GM21367 (cell line): ENCODE measurements at regions not wholly inside any gene's neighbourhood (a gene's known extent, or its start where the extent isn't known, plus 50 kb on each side); places are given as distances from the start of the nearest gene placed in this dataset.
A peak's percentile ranks its signal among the peaks of the same experiment; 100 is the strongest.
"Not testable (repeated sequence)": the region's sequence is repeated elsewhere in the genome, so short reads cannot be mapped to it uniquely, and the experiment has no call there.

Experiments
- ATAC-seq: cut with Tn5 transposase; IDR thresholded peaks from one replicate; pipeline ENCODE4 v1.9.1; 2021; ENCODE audit not compliant: unreplicated experiment

DNA sequence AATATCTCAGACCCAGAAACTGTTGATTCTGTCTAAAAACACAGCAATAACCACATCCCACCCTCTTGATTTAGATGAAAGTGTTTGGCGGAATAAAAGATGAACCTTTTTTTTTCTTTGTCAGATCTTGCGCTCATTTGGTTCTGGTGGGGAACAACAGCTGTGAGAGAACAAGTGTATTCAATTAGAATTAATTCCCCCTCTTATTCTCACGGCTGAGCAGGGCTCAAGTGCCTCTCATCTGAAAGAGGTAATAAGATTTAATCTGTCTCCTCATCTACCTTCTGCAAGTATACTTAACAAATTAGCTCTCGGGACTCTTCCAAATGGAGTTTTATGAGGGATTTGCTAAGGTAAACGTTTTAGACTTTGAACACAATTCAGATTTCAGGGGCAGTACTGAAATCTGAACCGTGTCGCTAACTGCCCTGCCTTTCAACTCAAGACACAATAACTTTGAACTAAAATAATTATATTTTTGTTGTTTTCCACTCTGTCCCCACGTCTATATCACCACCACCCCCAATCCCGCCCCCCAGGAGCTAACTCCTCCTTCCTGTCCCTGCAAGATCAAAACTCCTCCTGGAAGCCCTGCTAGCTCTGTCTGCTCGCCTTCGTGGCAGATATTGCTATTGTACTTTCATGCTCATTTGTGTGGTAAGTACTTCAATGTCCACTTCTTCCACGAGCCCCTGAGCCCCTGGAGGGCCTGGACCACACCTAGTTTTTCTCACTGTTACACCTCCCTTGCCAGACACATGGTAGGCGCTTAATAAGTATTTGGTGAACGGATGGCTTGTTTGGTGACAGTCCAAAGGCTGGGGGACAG is 54.2 kb upstream of the ROPN1B start:
- ATAC-seq: not testable (repeated sequence)

DNA sequence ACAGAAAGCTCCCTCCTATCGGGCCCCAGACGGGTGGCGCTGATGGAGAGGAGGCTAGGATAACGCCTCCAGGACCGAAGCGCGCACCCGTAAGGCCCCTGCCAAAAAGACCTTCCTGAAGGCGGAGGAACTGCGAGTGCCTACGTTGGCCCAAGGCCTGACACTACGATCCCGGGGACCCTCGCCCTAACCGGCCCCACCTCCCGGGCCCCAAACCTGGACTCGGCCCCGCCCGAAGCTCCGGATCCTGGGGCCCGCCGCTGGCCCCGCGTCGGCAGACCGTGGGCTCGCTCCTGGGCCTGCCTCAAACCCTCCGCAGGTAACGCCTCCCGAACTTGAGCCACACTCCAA is 53.6 kb upstream of the ROPN1B start:
- not testable (repeated sequence) for ATAC-seq

DNA sequence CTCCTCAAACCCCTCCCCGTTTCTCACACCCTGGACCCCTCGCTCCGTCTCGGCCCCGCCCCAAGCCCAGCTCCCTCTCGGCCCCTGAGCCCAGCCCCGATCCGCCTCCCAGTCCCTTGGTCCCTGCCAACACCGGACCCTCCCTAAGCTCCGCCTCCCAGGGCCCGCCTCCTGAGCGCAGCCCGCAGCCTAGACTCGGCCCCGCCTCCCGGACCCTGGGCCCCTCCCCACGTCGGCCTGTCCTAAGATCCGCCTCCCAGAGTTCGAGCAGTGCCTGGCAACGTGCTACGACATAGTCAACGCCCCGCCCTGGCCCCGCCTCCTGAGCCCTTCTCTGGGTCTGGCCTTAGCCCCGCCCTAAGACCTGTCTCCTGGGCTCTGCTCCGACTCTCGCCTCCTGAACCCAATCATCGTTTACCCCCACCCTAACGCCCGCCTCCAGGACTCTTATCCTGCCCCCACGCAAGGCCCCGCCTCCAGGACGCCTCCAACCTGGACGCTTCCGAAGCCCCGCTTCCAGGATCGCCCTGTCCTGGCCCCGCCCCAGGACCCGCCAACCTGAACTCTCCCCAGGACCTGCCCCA is 53.1 kb upstream of the ROPN1B start:
- ATAC-seq: peak; percentile 88

DNA sequence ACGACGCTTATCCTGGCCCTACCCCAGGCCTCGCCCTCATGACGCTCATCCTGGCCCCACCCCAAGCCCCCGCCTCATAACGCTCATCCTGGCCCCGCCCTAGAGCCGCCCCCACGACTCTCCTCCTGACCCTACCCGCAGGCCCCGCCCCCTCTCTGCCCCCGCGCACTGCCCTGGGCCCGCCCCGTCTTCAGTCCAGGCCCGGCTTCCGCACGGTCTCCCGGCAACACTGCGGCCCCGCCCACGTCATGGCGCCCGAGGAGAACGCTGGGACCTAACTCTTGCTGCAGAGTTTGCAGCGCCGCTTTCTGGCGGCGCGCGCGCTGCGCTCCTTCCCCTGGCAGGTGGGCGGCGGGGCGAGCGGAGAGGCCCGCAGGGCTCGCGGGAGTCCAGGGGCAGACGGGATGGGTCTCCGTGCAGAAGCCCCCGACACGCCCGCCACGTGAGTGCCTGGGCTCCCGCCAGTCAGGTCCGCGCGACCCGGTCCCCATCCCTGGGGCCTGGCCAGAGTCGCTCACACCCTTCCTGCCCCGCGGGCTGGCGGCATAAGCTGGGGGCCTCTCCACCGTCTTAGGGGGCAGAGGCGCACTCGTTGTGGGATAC is 52.5 kb upstream of the ROPN1B start:
- ATAC-seq: peak; percentile 70

DNA sequence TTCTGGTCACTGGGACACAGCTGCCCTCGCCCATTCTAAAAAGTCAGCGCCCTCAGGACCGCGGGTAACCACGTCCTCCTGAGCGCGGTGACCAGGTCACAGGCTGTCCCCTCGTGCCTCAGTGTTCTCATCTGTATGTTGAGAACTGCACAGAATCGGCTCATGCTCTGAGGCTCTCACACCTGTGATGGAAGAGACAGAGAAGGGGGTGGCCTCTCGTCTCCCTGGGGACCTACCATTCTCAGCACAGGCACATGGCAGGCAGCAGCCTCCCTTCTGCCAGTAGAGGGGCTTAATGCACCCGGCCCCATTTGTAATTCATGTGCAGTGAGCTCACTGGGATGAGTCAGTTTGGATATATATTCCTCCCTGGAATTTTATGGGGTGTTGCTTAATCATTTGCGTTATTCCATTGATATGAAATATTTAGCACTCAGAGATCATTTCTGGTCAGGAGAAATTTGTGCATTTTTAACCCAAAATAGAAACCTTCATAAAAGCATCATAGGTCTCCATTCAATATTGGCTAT is 51.9 kb upstream of the ROPN1B start:
- ATAC-seq: not testable (repeated sequence)

DNA sequence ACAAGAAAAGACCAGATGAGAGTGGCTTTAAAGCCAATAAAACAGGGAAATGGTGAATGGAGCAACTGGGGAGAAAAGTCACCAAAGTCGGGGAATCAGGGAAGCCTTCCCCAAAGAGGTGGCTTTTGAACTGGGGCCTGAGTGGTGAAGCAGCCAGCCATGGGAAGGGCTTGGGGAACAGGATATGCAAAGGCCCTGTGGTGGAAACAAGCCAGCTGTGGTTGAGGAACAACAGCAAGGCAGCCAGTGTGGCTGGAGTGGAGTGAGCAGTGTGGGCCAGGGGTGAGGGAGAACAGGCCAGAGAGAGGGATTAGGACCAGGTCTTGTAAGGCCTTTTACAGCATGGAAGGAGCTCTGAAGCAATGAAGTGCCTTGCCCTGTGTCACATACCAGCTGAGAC is 51.0 kb upstream of the ROPN1B start:
- ATAC-seq: not testable (repeated sequence)

DNA sequence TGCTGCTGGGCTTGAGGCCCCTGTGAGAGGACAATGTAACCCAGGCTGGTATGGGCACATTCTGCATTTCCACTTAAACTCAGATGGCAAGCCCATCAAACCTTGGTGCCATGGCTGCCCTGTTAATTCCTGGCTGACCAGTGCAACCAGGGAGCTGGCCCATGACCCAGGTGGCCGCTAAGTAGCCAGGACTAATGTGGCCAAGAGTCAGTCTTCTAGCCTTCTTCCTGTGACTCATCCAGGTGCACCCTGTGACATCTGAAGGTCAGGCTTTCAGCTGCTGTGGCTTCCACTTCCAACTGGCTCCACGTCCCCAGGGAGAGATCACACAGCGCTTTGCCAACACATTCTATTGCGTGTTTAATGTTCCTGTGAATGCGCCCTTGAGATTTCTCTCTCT is 50.5 kb upstream of the ROPN1B start:
- ATAC-seq: not testable (repeated sequence)

DNA sequence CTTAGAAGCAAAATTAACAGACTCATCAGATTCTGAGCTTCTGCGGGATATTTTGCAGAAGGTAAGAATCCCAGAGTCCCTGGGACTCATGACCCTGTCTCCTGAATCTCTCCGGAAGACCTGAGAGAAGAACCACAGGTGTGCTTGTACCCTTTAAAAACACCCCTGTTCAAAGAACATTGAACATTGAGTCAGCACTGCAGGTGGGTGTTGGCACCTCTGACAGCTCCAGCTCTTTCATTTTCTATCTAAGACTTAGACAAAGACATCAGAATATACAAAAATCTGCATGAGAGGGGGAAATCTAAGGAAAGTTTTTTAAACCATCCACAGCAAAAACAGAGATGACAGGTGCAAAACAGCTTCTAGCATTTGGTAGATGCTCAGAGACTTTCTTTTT is 50.1 kb upstream of the ROPN1B start:
- not testable (repeated sequence) for ATAC-seq
